SK-N-SH (cell line): ENCODE measurements at regions not wholly inside any gene's neighbourhood (a gene's known extent, or its start where the extent isn't known, plus 50 kb on each side); places are given as distances from the start of the nearest gene placed in this dataset.
A peak's percentile ranks its signal among the peaks of the same experiment; 100 is the strongest.

Experiments used
- CTCF ChIA-PET: fragments of 300-600, 350-600 bp; formaldehyde crosslinking; extraction: SDS; loops from one replicate; lab custom pipeline; 2021; lab: Yijun Ruan, JAX
- POLR2A ChIA-PET: fragments of 350-600 bp; sonication (Branson Sonifier 250); formaldehyde crosslinking; extraction: SDS; loops from one replicate; lab custom pipeline; 2020; ENCODE audit warnings: antibody characterized with exemption, inconsistent platforms; lab: Yijun Ruan, JAX
- DNase-seq: peaks from one replicate; pipeline ENCODE4 v3.0.0; 2012
- H2AFZ ChIP-seq: fragments of 200-600 bp; sonication (generic); 2 replicates; pipeline ENCODE4 v1.8.1; 2016; ENCODE audit warnings: antibody characterized with exemption, mild to moderate bottlenecking, low read depth
- H3F3A ChIP-seq: fragments of 200-600 bp; sonication (generic); replicated peaks from 2 replicates; pipeline ENCODE3; 2016; ENCODE audit warnings: antibody characterized with exemption, mild to moderate bottlenecking; ENCODE audit not compliant: insufficient read depth
- H3K27ac ChIP-seq, 2 experiments: fragments of 200-500 bp in 1 of 2; fragments of 200-600 bp in 1 of 2; sonication (Bioruptor generic) in 1 of 2; sonication (generic), shearing (Covaris generic) in 1 of 2; 2 replicates each; pipeline versions ENCODE4 v1.5.1 to v1.6.1; 2014 to 2016; ENCODE audit warnings: low read depth in 2 of 2, inconsistent platforms in 1 of 2, low read length in 1 of 2, mild to moderate bottlenecking in 1 of 2, mixed read lengths in 1 of 2
- H3K27me3 ChIP-seq: fragments of 200-600 bp; sonication (generic), shearing (Covaris generic); 2 replicates; pipeline ENCODE4 v1.6.1; 2016; ENCODE audit warnings: mixed run types; ENCODE audit not compliant: insufficient read depth
- H3K36me3 ChIP-seq, 2 experiments: fragments of 200-500 bp in 1 of 2; fragments of 200-600 bp in 1 of 2; sonication (Bioruptor generic) in 1 of 2; sonication (generic) in 1 of 2; replicated peaks in 1 of 2; 2 replicates each; pipeline versions ENCODE3 to v1.5.1; 2014 to 2016; ENCODE audit warnings: low read length in 1 of 2, mild to moderate bottlenecking in 1 of 2; ENCODE audit not compliant: insufficient read depth in 2 of 2, control insufficient read depth in 1 of 2
- H3K4me1 ChIP-seq, 2 experiments: fragments of 200-500 bp in 1 of 2; fragments of 200-600 bp in 1 of 2; sonication (Bioruptor generic) in 1 of 2; sonication (generic), shearing (Covaris generic) in 1 of 2; 2 replicates each; pipeline versions ENCODE4 v1.5.1 to v1.6.1; 2014 to 2016; ENCODE audit warnings: low read depth in 1 of 2, low read length in 1 of 2, mixed run types in 1 of 2; ENCODE audit not compliant: insufficient read depth in 2 of 2, control insufficient read depth in 1 of 2
- H3K4me2 ChIP-seq: fragments of 200-600 bp; sonication (generic), shearing (Covaris generic); 2 replicates; pipeline ENCODE4 v1.6.1; 2017; ENCODE audit warnings: mixed run types
- H3K4me3 ChIP-seq, 2 experiments: fragments of 200-500 bp in 1 of 2; fragments of 200-600 bp in 1 of 2; sonication (Bioruptor generic) in 1 of 2; sonication (generic), shearing (Covaris generic) in 1 of 2; 2 replicates each; pipeline versions ENCODE4 v1.5.1 to v1.8.1; 2014 to 2016; ENCODE audit warnings: low read depth in 2 of 2, inconsistent platforms in 1 of 2, low read length in 1 of 2, mild to moderate bottlenecking in 1 of 2, mixed read lengths in 1 of 2, moderate library complexity in 1 of 2
- H3K79me2 ChIP-seq: fragments of 200-600 bp; sonication (generic); 2 replicates; pipeline ENCODE4 v1.8.1; 2017; ENCODE audit warnings: mild to moderate bottlenecking; ENCODE audit not compliant: insufficient read depth
- H3K9ac ChIP-seq: fragments of 200-600 bp; sonication (generic); 2 replicates; pipeline ENCODE4 v1.6.1; 2017; ENCODE audit warnings: mixed run types
- H3K9me2 ChIP-seq: fragments of 200-600 bp; sonication (generic); 2 replicates; pipeline ENCODE4 v1.6.1; 2017; ENCODE audit warnings: mixed run types
- H3K9me3 ChIP-seq: fragments of 200-600 bp; sonication (generic); 2 replicates; pipeline ENCODE4 v1.6.1; 2017; ENCODE audit warnings: mixed run types, mild to moderate bottlenecking, moderate library complexity
- H4K20me1 ChIP-seq: fragments of 200-600 bp; sonication (generic); 2 replicates; pipeline ENCODE4 v1.6.1; 2017; ENCODE audit warnings: mild to moderate bottlenecking, mixed run types; ENCODE audit not compliant: insufficient read depth
- CTCF ChIP-seq: fragments of 200-600 bp; sonication (generic); IDR thresholded peaks from 2 replicates; pipeline ENCODE4 v1.6.1; 2017; ENCODE audit warnings: antibody characterized with exemption, mild to moderate bottlenecking, moderate library complexity
- ELF1 ChIP-seq: IDR thresholded peaks from 2 replicates; pipeline ENCODE4 v1.4.0; 2012
- FOXJ3 ChIP-seq: sonication (generic); formaldehyde crosslinking; IDR thresholded peaks from 2 replicates; pipeline ENCODE4 v1.5.1; 2020; ENCODE audit warnings: mild to moderate bottlenecking, missing genetic modification reagents
- GABPA ChIP-seq: IDR thresholded peaks from 2 replicates; pipeline ENCODE4 v1.4.0; 2012; ENCODE audit warnings: low read depth, mild to moderate bottlenecking
- IRF3 ChIP-seq: fragments of 150-350 bp; IDR thresholded peaks from 2 replicates; pipeline ENCODE4 v1.6.1; 2016; ENCODE audit warnings: mild to moderate bottlenecking, low read depth, low read length
- MEF2A ChIP-seq: IDR thresholded peaks from 2 replicates; pipeline ENCODE4 v1.4.0; 2012; ENCODE audit warnings: low read depth, borderline replicate concordance
- RAD21 ChIP-seq: IDR thresholded peaks from 2 replicates; pipeline ENCODE4 v1.6.1; 2012; ENCODE audit warnings: mild to moderate bottlenecking, low read length
- REST ChIP-seq: IDR thresholded peaks from 2 replicates; pipeline ENCODE4 v1.6.1; 2012; ENCODE audit warnings: mild to moderate bottlenecking, low read depth, low read length, moderate library complexity
- RXRA ChIP-seq: IDR thresholded peaks from 2 replicates; pipeline ENCODE4 v1.4.0; 2012; ENCODE audit warnings: low read depth, mild to moderate bottlenecking, borderline replicate concordance
- TCF12 ChIP-seq: IDR thresholded peaks from 2 replicates; pipeline ENCODE4 v1.4.0; 2012
- TEAD4 ChIP-seq: IDR thresholded peaks from 2 replicates; pipeline ENCODE4 v1.4.0; 2012; ENCODE audit warnings: mild to moderate bottlenecking, borderline replicate concordance; ENCODE audit not compliant: insufficient read depth
- WGBS: methylation state at CpG from one replicate; pipeline ENCODE4 v1.1.6; 2017; ENCODE audit warnings: low lambda C conversion rate; 5-methylcytosine and 5-hydroxymethylcytosine counted together

- DNase-seq = no peak
- Histone ChIP-seq H3K9me3 (no peaks in the 10 kb centered on the region), H4K20me1 (no peaks in the 10 kb centered on the region), H2AFZ (no peak overlapping the region), H3K79me2 (no peaks in the 10 kb centered on the region), H3K9me2 (no peaks in the 10 kb centered on the region), H3K27me3 (no peaks in the 10 kb centered on the region), H3K9ac (no peak overlapping the region), H3K36me3 (no peaks in the 10 kb centered on the region), H3K4me2 (no peak overlapping the region), H3K4me1 (peaks cover 0 to 6% of the 10 kb centered on the region in 2 experiments; a peak in 1 of 4 replicates), H3K4me3 (no peak overlapping the region)
- WGBS = 58% methylated on average over 5 of the region's 5 CpGs
- ChIA-PET POLR2A (no interaction called here), CTCF (interaction anchor here (1.1 to 1.4 kb wide), 3 partner anchors 19 to 31 kb away, joined by 3 to 5 read pairs (median 4); no protein-coding TSS in a partner anchor)
- TF ChIP-seq RAD21 (no peak), IRF3 (no peak), CTCF (peak; percentile 29; the same call in 1 of the 2 replicates), RXRA (no peak)
- TF ChIP-seq, all 33 proteins: peak for 1
- no peak overlapping the region for H3K27ac ChIP-seq
- no peaks in the 10 kb centered on the region for H3F3A ChIP-seq
Measured at GRCh38 chr2:121888189-121888557, 132.7 kb downstream of the TSN start.

GRCh38 chr2:121890041-121890440 lies 134.6 kb downstream of the TSN start:
- no peak overlapping the region for H2AFZ ChIP-seq
- H4K20me1 ChIP-seq = no peaks in the 10 kb centered on the region
- H3K9me3 ChIP-seq = no peaks in the 10 kb centered on the region
- no peaks in the 10 kb centered on the region for H3K9me2 ChIP-seq
- H3K36me3 ChIP-seq = no peaks in the 10 kb centered on the region
- H3K27ac ChIP-seq = no peak overlapping the region
- peaks cover 0 to 2% of the 10 kb centered on the region in 2 experiments; a peak in 1 of 4 replicates for H3K4me1 ChIP-seq
- H3F3A ChIP-seq = no peaks in the 10 kb centered on the region
- H3K79me2 ChIP-seq = no peaks in the 10 kb centered on the region
- H3K4me2 ChIP-seq = no peak overlapping the region
- no peak overlapping the region for H3K9ac ChIP-seq
- no peak for DNase-seq
- no peaks in the 10 kb centered on the region for H3K27me3 ChIP-seq
- CTCF ChIA-PET = interaction anchor here (1.2 to 1.8 kb wide), 2 partner anchors 13 to 21 kb away, joined by 3 to 5 read pairs; no protein-coding TSS in a partner anchor
- POLR2A ChIA-PET = no interaction called here
- no peak overlapping the region for H3K4me3 ChIP-seq
- no peak for TF ChIP-seq CTCF
- no peak for TF ChIP-seq TCF12
- TF ChIP-seq IRF3 = no peak
- no peak for TF ChIP-seq MEF2A
- TF ChIP-seq REST = no peak
- TF ChIP-seq TEAD4 = no peak
- no peak for TF ChIP-seq GABPA
- no peak for TF ChIP-seq FOXJ3
- no peak for TF ChIP-seq ELF1
- 38% methylated on average over 9 of the region's 9 CpGs for WGBS
